HG03342 (cell line): ENCODE measurements at regions not wholly inside any gene's neighbourhood (a gene's known extent, or its start where the extent isn't known, plus 50 kb on each side); places are given as distances from the start of the nearest gene placed in this dataset.
"Not testable (repeated sequence)": the region's sequence is repeated elsewhere in the genome, so short reads cannot be mapped to it uniquely, and the experiment has no call there.

Experiments
- ATAC-seq: cut with Tn5 transposase; IDR thresholded peaks from one replicate; pipeline ENCODE4 v1.9.1; 2021; ENCODE audit warnings: mild to moderate bottlenecking, moderate library complexity; ENCODE audit not compliant: unreplicated experiment

GRCh38 chr4:166153548-166153947 lies 280.5 kb downstream of the TLL1 start:
- ATAC-seq, result no peak

GRCh38 chr4:166162327-166162726 lies 289.3 kb downstream of the TLL1 start:
- no peak for ATAC-seq

- peak; percentile 99 for ATAC-seq
Measured at GRCh38 chr4:166165829-166166420, 292.9 kb downstream of the TLL1 start.

- ATAC-seq, result peak; percentile 52
Measured at GRCh38 chr4:166169111-166169510, 296.1 kb downstream of the TLL1 start.

GRCh38 chr4:166172619-166173018 lies 299.6 kb downstream of the TLL1 start:
- no peak for ATAC-seq

GRCh38 chr4:166174717-166175490 lies 301.9 kb downstream of the TLL1 start:
- ATAC-seq, result no peak

- ATAC-seq, result no peak
Measured at GRCh38 chr4:166182145-166182544, 309.1 kb downstream of the TLL1 start.

GRCh38 chr4:166195101-166195500 lies 322.1 kb downstream of the TLL1 start:
- ATAC-seq, result no peak

GRCh38 chr4:166197166-166197565 lies 324.1 kb downstream of the TLL1 start:
- ATAC-seq, result no peak

GRCh38 chr4:166198041-166198440 lies 325.0 kb downstream of the TLL1 start:
- no peak for ATAC-seq

- ATAC-seq, result no peak
Measured at GRCh38 chr4:166198516-166199310, 325.7 kb downstream of the TLL1 start.

GRCh38 chr4:166202991-166203390 lies 330.0 kb downstream of the TLL1 start:
- ATAC-seq, result no peak

GRCh38 chr4:166212326-166212725 lies 339.3 kb downstream of the TLL1 start:
- not testable (repeated sequence) for ATAC-seq

- ATAC-seq, result no peak
Measured at GRCh38 chr4:166222271-166222670, 349.2 kb downstream of the TLL1 start.

GRCh38 chr4:166228112-166228511 lies 355.1 kb downstream of the TLL1 start:
- no peak for ATAC-seq

GRCh38 chr4:166229799-166230198 lies 356.8 kb downstream of the TLL1 start:
- no peak for ATAC-seq

GRCh38 chr4:166230841-166231240 lies 357.8 kb downstream of the TLL1 start:
- no peak for ATAC-seq

- no peak for ATAC-seq
Measured at GRCh38 chr4:166239354-166239753, 366.3 kb downstream of the TLL1 start.

- ATAC-seq, result no peak
Measured at GRCh38 chr4:166252487-166253402, 379.7 kb downstream of the TLL1 start.

GRCh38 chr4:166257276-166257675 lies 384.2 kb downstream of the TLL1 start:
- ATAC-seq, result no peak

GRCh38 chr4:166257891-166258290 lies 384.9 kb downstream of the TLL1 start:
- no peak for ATAC-seq
